ENCODE measurements at regions not wholly inside any gene's neighbourhood (a gene's known extent, or its start where the extent isn't known, plus 50 kb on each side); places are given as distances from the start of the nearest gene placed in this dataset.
"Not testable (repeated sequence)": the region's sequence is repeated elsewhere in the genome, so short reads cannot be mapped to it uniquely, and the experiment has no call there.

GRCh38 chr5:135145985-135146384 is 112.0 kb upstream of the PITX1 start:
- H3K36me3 ChIP-seq, result no peaks in the 10 kb centered on the region
- no peaks in the 10 kb centered on the region for H3K9me3 ChIP-seq
- TF ChIP-seq CTCF (IDR thresholded peaks at IDR 0.05) (no peak), POLR2A (IDR thresholded peaks at IDR 0.05) (no peak)
- H3K27me3 ChIP-seq, result no peaks in the 10 kb centered on the region
- H3K4me3 ChIP-seq, result no peak overlapping the region
- ATAC-seq (no peak), DNase-seq (no peak)
- no peaks in the 10 kb centered on the region for H3K4me1 ChIP-seq
- 66% methylated on average over 2 of the region's 2 CpGs for WGBS (ENCODE audit: insufficient coverage, low coverage, low lambda C conversion rate, missing lambda C conversion rate)
- H3K27ac ChIP-seq, result no peak overlapping the region
- intact Hi-C loops (cut with DNase I), result no loop called here

- H3K27ac ChIP-seq; ATAC-seq; H3K9me3 ChIP-seq; intact Hi-C loops (cut with DNase I); DNase-seq; H3K27me3 ChIP-seq; H3K4me1 ChIP-seq; H3K36me3 ChIP-seq; H3K4me3 ChIP-seq: not testable (repeated sequence)
- 61% methylated on average over 4 of the region's 4 CpGs for WGBS (ENCODE audit: insufficient coverage, low coverage, low lambda C conversion rate, missing lambda C conversion rate)
These were observed 109.7 kb upstream of the PITX1 start for GRCh38 chr5:135143682-135144081.

- Histone ChIP-seq H3K36me3 (no peaks in the 10 kb centered on the region), H3K4me1 (no peaks in the 10 kb centered on the region)
- no peak for DNase-seq
These were observed 107.6 kb upstream of the PITX1 start for GRCh38 chr5:135141303-135142268.

GRCh38 chr5:135140446-135141204 is 106.6 kb upstream of the PITX1 start:
- WGBS (ENCODE audit: insufficient coverage, low coverage, low lambda C conversion rate, missing lambda C conversion rate), result 58% methylated on average over 4 of the region's 9 CpGs
- no peaks in the 10 kb centered on the region for H3K4me1 ChIP-seq
- H3K27ac ChIP-seq, result no peak overlapping the region
- H3K27me3 ChIP-seq, result no peaks in the 10 kb centered on the region
- H3K36me3 ChIP-seq, result no peaks in the 10 kb centered on the region
- peak in 2 of 4 donors; percentile 25 to 46 for ATAC-seq
- intact Hi-C loops (cut with DNase I), result no loop called here
- DNase-seq, result no peak
- no peaks in the 10 kb centered on the region for H3K9me3 ChIP-seq
- TF ChIP-seq CTCF (IDR thresholded peaks at IDR 0.05), result no peak
- TF ChIP-seq POLR2A (IDR thresholded peaks at IDR 0.05), result no peak
- no peak overlapping the region for H3K4me3 ChIP-seq

More at GRCh38 chr5:135141303-135142268, 107.6 kb upstream of the PITX1 start:
- Histone ChIP-seq H3K27ac (no peak overlapping the region), H3K9me3 (no peaks in the 10 kb centered on the region), H3K27me3 (no peaks in the 10 kb centered on the region), H3K4me3 (no peak overlapping the region)
- ATAC-seq, result no peak
- intact Hi-C loops (cut with DNase I), result no loop called here
- no peak for TF ChIP-seq CTCF (IDR thresholded peaks at IDR 0.05)
- TF ChIP-seq POLR2A (IDR thresholded peaks at IDR 0.05), result no peak
- WGBS (ENCODE audit: insufficient coverage, low coverage, low lambda C conversion rate, missing lambda C conversion rate), result 100% methylated on average over 2 of the region's 13 CpGs

Data from right lobe of liver (tissue), 6 donors.